ENCODE measurements at regions not wholly inside any gene's neighbourhood (a gene's known extent, or its start where the extent isn't known, plus 50 kb on each side); places are given as distances from the start of the nearest gene placed in this dataset.

DNA sequence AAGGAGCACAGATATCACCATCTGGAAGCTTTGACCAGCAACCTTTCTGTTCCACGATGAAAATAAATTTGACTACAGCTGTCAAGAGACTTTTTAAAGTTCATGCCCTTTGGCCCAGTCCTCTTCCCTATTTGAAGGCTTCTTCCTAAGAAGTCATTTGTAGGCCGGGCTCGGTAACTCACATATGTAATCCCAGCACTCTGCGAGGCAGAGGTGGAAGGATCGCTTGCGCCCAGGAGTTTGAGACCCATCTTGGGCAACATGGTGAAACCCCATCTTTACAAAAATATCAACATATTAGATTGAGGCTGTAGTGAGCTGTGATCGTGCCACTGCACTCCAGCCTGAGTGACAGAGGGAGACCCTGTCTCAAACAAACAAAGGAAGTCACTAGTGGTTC, 58.3 kb upstream of the IFFO2 start:
- TF ChIP-seq, protein P1, sequence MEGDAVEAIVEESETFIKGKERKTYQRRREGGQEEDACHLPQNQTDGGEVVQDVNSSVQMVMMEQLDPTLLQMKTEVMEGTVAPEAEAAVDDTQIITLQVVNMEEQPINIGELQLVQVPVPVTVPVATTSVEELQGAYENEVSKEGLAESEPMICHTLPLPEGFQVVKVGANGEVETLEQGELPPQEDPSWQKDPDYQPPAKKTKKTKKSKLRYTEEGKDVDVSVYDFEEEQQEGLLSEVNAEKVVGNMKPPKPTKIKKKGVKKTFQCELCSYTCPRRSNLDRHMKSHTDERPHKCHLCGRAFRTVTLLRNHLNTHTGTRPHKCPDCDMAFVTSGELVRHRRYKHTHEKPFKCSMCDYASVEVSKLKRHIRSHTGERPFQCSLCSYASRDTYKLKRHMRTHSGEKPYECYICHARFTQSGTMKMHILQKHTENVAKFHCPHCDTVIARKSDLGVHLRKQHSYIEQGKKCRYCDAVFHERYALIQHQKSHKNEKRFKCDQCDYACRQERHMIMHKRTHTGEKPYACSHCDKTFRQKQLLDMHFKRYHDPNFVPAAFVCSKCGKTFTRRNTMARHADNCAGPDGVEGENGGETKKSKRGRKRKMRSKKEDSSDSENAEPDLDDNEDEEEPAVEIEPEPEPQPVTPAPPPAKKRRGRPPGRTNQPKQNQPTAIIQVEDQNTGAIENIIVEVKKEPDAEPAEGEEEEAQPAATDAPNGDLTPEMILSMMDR (conservative IDR thresholded peaks at IDR 0.05 in 1 of 2, IDR thresholded peaks at IDR 0.05 in 1 of 2; ENCODE audit: low read depth in 1 of 2, low read length in 2 of 2) = no peak
- no peak for TF ChIP-seq EZH2 (IDR thresholded peaks at IDR 0.05; ENCODE audit: low read length, missing control alignments)
